ENCODE measurements at regions not wholly inside any gene's neighbourhood (a gene's known extent, or its start where the extent isn't known, plus 50 kb on each side); places are given as distances from the start of the nearest gene placed in this dataset.

DNA sequence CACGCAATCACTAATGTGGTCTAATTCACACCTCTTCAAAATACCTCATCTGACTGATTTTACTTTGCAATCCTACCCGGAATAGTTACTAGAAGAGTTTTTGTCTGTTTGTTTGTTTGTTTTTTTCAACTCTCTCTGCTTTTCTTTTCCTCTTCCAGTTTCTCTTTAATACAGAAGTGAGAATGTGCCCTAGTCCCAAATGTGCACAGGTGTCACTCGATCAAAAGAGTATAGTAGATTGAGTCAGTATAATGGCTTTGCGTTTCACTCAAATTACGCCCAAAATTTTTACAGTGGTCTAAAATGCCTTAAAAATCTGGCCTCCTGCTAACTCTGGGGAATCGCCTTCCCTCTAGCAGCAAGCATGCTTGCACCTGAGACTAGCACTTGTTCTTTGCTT, 1536.8 kb downstream of the KCNT2 start:
- H3K4me3 ChIP-seq (ENCODE audit: low read depth, low read length) = no peak overlapping the region
- TF ChIP-seq, protein P1, sequence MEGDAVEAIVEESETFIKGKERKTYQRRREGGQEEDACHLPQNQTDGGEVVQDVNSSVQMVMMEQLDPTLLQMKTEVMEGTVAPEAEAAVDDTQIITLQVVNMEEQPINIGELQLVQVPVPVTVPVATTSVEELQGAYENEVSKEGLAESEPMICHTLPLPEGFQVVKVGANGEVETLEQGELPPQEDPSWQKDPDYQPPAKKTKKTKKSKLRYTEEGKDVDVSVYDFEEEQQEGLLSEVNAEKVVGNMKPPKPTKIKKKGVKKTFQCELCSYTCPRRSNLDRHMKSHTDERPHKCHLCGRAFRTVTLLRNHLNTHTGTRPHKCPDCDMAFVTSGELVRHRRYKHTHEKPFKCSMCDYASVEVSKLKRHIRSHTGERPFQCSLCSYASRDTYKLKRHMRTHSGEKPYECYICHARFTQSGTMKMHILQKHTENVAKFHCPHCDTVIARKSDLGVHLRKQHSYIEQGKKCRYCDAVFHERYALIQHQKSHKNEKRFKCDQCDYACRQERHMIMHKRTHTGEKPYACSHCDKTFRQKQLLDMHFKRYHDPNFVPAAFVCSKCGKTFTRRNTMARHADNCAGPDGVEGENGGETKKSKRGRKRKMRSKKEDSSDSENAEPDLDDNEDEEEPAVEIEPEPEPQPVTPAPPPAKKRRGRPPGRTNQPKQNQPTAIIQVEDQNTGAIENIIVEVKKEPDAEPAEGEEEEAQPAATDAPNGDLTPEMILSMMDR (conservative IDR thresholded peaks at IDR 0.05; ENCODE audit: low read depth, low read length) = no peak
- DNase-seq (ENCODE audit: low read depth) = no peak

DNA sequence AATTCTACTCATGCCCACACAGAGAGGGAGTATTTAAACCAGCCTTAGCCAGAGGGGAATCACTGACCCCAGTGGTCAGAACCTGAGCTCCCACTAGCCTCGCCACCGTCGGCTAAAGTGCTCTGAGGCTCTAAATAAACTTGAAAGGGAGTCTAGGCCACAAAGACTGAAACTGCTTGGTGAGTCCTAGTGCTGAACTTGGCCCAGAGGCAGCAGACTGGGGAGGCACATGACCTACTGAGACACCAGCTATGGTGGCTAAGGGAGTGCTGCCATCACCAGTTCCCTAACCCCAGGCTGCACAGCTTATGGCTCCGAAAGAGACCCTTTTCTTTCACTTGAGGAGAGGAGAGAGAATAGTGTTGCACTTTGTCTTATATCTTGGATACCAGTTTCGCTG, 1542.8 kb downstream of the KCNT2 start:
- TF ChIP-seq, protein P1 (conservative IDR thresholded peaks at IDR 0.05; ENCODE audit: low read depth, low read length) = no peak
- no peak for DNase-seq (ENCODE audit: low read depth)
- H3K4me3 ChIP-seq (ENCODE audit: low read depth, low read length) = no peak overlapping the region

DNA sequence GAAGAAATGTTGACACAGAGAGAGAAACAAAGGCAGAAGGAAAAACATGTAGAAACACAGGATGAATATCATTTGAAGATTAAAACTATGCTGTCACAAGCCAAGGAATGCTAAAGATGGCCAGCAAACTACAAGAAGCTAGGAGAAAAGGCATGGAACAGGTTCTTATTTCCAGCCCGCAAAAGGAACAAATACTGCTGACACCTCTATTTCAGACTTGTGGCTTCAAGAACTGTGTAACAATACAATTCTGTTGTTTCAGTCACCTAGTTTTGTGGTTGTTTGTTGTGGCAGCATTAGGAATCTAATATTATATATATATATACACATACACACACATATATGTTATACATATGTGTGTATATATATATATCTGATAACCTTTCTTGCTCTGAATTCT, 1543.9 kb downstream of the KCNT2 start:
- no peak overlapping the region for H3K4me3 ChIP-seq (ENCODE audit: low read depth, low read length)
- TF ChIP-seq, protein P1 (conservative IDR thresholded peaks at IDR 0.05; ENCODE audit: low read depth, low read length) = no peak
- DNase-seq (ENCODE audit: low read depth) = no peak

DNA sequence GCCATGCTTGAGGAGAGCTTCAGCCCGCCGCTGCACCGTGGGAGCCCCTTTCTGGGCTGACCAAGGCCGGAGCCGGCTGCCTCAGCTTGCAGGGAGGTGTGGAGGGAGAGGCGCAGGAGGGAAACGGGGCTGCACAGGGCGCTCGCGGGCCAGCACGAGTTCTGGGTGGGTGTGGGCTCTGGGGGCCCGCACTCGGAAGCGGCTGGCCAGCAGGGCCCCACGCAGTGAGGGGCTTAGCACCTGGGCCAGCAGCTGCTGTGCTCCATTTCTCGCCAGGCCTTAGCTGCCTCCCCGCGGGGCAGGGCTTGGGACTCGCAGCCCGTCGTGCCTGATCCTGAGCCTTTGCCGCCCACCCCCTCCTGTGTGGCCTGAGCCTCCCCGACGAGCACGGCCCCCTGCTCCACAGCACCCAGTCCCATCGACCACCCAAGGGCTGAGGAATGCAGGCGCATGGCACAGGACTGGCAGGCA, 1554.0 kb downstream of the KCNT2 start:
- TF ChIP-seq, protein P1 (conservative IDR thresholded peaks at IDR 0.05; ENCODE audit: low read depth, low read length) = no peak
- DNase-seq (ENCODE audit: low read depth) = no peak
- H3K4me3 ChIP-seq (ENCODE audit: low read depth, low read length) = no peak overlapping the region

GRCh38 chr1:195053478-195053877, 1554.8 kb downstream of the KCNT2 start:
- no peak overlapping the region for H3K4me3 ChIP-seq (ENCODE audit: low read depth, low read length)
- TF ChIP-seq, protein P1 (conservative IDR thresholded peaks at IDR 0.05; ENCODE audit: low read depth, low read length) = no peak
- no peak for DNase-seq (ENCODE audit: low read depth)

DNA sequence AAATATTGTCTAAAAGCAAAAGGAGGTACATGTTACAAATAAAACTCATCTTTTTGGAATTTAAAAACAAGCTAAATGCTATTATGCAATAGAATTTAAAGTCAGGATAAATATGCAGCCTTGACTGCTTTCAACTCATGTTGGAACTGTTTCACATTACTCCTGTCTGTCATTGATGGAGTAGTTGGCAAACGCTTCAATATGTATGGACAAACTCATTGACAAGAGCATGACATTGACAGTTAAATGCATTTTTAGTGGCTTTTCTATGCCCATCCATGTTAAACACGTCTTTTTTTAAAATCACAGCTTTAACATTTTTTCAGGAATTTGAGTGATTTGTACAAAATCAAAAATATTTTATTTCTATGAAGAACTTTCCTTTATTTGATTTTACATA, 1560.5 kb downstream of the KCNT2 start:
- no peak for DNase-seq (ENCODE audit: low read depth)
- TF ChIP-seq, protein P1 (conservative IDR thresholded peaks at IDR 0.05; ENCODE audit: low read depth, low read length) = no peak
- H3K4me3 ChIP-seq (ENCODE audit: low read depth, low read length) = no peak overlapping the region

- DNase-seq (ENCODE audit: low read depth) = no peak
- no peak overlapping the region for H3K4me3 ChIP-seq (ENCODE audit: low read depth, low read length)
- TF ChIP-seq, protein P1 (conservative IDR thresholded peaks at IDR 0.05; ENCODE audit: low read depth, low read length) = no peak
These were observed 1563.2 kb downstream of the KCNT2 start for GRCh38 chr1:195045072-195045471.

Measured in epithelial cell of proximal tubule (primary cell).